ENCODE measurements at regions not wholly inside any gene's neighbourhood (a gene's known extent, or its start where the extent isn't known, plus 50 kb on each side); places are given as distances from the start of the nearest gene placed in this dataset.
A peak's percentile ranks its signal among the peaks of the same experiment; 100 is the strongest.

DNA sequence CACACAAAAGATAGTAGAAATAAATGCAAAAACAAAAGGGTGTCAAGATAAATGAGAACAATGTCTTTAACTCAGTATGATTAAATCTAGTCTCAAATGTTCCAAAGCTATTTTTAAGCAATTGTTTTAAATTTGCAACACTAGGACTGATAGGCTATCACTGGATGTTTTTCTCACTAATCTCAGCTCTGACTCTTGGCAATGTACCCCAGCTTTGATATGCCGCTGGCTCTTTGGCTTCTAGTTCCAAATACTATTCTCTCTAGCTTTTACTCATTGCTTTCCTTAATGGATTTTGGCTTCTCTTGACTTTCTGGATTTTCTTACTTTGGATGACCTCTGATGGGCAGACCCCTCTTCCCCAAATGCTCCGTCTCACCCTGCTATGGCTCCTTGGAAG, 116.0 kb upstream of the SLC35B3 start:
- H3K27ac ChIP-seq (ENCODE audit: low read depth, low read length, poor library complexity, severe bottlenecking) = peak overlapping the region; percentile 1
- TF ChIP-seq EZH2 (IDR thresholded peaks at IDR 0.05; ENCODE audit: borderline replicate concordance, low read depth, low read length, poor library complexity, severe bottlenecking) = no peak
- TF ChIP-seq, protein P1, sequence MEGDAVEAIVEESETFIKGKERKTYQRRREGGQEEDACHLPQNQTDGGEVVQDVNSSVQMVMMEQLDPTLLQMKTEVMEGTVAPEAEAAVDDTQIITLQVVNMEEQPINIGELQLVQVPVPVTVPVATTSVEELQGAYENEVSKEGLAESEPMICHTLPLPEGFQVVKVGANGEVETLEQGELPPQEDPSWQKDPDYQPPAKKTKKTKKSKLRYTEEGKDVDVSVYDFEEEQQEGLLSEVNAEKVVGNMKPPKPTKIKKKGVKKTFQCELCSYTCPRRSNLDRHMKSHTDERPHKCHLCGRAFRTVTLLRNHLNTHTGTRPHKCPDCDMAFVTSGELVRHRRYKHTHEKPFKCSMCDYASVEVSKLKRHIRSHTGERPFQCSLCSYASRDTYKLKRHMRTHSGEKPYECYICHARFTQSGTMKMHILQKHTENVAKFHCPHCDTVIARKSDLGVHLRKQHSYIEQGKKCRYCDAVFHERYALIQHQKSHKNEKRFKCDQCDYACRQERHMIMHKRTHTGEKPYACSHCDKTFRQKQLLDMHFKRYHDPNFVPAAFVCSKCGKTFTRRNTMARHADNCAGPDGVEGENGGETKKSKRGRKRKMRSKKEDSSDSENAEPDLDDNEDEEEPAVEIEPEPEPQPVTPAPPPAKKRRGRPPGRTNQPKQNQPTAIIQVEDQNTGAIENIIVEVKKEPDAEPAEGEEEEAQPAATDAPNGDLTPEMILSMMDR (conservative IDR thresholded peaks at IDR 0.05; ENCODE audit: low read depth, low read length) = no peak
- no peaks in the 10 kb centered on the region for H3K9me3 ChIP-seq (ENCODE audit: low read depth, low read length, poor library complexity, severe bottlenecking)
- H3K4me1 ChIP-seq (ENCODE audit: insufficient read depth, low read length, poor library complexity, severe bottlenecking) = peaks cover 54% of the 10 kb centered on the region
- H3K36me3 ChIP-seq (ENCODE audit: insufficient read depth, low read length, poor library complexity, severe bottlenecking) = no peaks in the 10 kb centered on the region
- no peaks in the 10 kb centered on the region for H3K27me3 ChIP-seq (replicated peaks; ENCODE audit: insufficient read depth, low read depth, low read length, poor library complexity)
- ChIA-PET CTCF (no interaction called here), POLR2A (ENCODE audit: low non-redundant PET) (interaction anchor here (0.5 kb wide), 1 partner anchor 38 kb away, joined by 9 read pairs; no protein-coding TSS in a partner anchor)
- DNase-seq (ENCODE audit: low spot score) = no peak
- intact Hi-C loops (cut with micrococcal nuclease; ENCODE audit: unreplicated experiment) = loop anchor here (10.0 kb wide), 1 partner anchor 83 kb away; no protein-coding TSS in a partner anchor
- no peak overlapping the region for H3K4me3 ChIP-seq (ENCODE audit: low read depth, low read length, poor library complexity, severe bottlenecking)
- BruUV-seq (replicated peaks) = no TSS peak

DNA sequence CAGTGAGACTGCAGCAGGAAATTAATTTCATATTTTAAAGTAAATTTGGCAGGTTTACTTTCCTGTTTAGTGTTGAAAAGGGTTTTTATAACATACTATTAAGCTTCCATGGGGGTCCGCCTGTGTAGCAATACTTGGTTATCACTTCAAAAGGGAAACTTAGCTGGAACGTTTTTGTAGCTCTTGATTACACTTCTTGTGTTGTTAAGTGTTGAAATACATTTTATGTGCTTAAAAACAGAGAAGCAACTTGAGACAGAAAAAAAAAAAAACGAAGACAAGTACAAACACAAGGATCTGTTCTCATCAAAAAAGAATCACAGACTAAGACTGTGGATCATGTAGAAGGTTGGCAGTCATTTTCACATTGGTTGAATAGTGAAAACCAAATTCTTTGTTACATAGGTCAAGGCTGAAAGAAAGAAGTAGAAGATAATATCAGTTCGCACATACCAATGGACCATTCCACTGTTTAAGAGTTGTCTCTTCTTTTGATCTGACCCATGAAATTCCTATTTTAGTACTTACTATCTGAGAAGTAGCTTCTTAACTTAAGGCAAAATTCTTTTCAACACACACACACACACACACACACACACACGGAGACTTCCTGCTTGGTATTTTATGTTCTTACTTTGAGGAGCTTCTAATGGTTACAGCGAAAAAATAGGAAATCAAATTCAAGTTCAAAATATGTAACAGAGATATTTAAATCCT, 113.9 kb upstream of the SLC35B3 start:
- peaks cover 54% of the 10 kb centered on the region for H3K4me1 ChIP-seq (ENCODE audit: insufficient read depth, low read length, poor library complexity, severe bottlenecking)
- ChIA-PET POLR2A (ENCODE audit: low non-redundant PET) (interaction anchor here (0.6 to 0.7 kb wide), 3 partner anchors 157 to 1917 kb away, joined by 6 to 12 read pairs (median 8); no protein-coding TSS in a partner anchor), CTCF (interaction anchor here (0.6 kb wide), 1 partner anchor 1886 kb away, joined by 3 read pairs; no protein-coding TSS in a partner anchor)
- no peaks in the 10 kb centered on the region for H3K36me3 ChIP-seq (ENCODE audit: insufficient read depth, low read length, poor library complexity, severe bottlenecking)
- peak; percentile 57 for DNase-seq (ENCODE audit: low spot score)
- H3K27me3 ChIP-seq (replicated peaks; ENCODE audit: insufficient read depth, low read depth, low read length, poor library complexity) = no peaks in the 10 kb centered on the region
- BruUV-seq (replicated peaks) = no TSS peak
- no peak overlapping the region for H3K4me3 ChIP-seq (ENCODE audit: low read depth, low read length, poor library complexity, severe bottlenecking)
- no peaks in the 10 kb centered on the region for H3K9me3 ChIP-seq (ENCODE audit: low read depth, low read length, poor library complexity, severe bottlenecking)
- no peak for TF ChIP-seq EZH2 (IDR thresholded peaks at IDR 0.05; ENCODE audit: borderline replicate concordance, low read depth, low read length, poor library complexity, severe bottlenecking)
- intact Hi-C loops (cut with micrococcal nuclease; ENCODE audit: unreplicated experiment) = no loop called here
- H3K27ac ChIP-seq (ENCODE audit: low read depth, low read length, poor library complexity, severe bottlenecking) = peak overlapping the region; percentile 36

DNA sequence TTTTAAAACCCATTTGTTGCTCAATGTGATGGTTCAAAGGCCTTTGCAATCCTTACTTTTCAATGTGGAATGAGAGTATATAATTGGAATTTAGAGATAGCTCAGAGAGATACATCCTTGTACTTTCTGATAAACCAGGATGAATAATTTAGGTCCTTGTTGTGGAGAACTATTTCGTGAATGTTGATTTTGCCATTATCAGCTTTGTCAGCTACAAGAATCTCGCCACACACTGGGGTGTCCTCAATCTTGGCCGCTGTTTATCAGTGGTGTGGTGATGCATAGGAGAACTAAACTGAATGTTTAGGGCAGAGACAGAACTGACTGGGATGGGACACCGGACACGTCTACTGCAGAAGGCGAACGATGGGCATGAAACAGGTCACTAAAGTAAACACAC, 111.2 kb upstream of the SLC35B3 start:
- no peak overlapping the region for H3K4me3 ChIP-seq (ENCODE audit: low read depth, low read length, poor library complexity, severe bottlenecking)
- no peak overlapping the region for H3K27ac ChIP-seq (ENCODE audit: low read depth, low read length, poor library complexity, severe bottlenecking)
- intact Hi-C loops (cut with micrococcal nuclease; ENCODE audit: unreplicated experiment) = no loop called here
- no peaks in the 10 kb centered on the region for H3K27me3 ChIP-seq (replicated peaks; ENCODE audit: insufficient read depth, low read depth, low read length, poor library complexity)
- BruUV-seq (replicated peaks) = no TSS peak
- no peaks in the 10 kb centered on the region for H3K9me3 ChIP-seq (ENCODE audit: low read depth, low read length, poor library complexity, severe bottlenecking)
- no peak for DNase-seq (ENCODE audit: low spot score)
- POLR2A ChIA-PET (ENCODE audit: low non-redundant PET) = no interaction called here
- CTCF ChIA-PET = no interaction called here
- no peaks in the 10 kb centered on the region for H3K36me3 ChIP-seq (ENCODE audit: insufficient read depth, low read length, poor library complexity, severe bottlenecking)
- TF ChIP-seq, protein P1 (conservative IDR thresholded peaks at IDR 0.05; ENCODE audit: low read depth, low read length) = no peak
- no peak for TF ChIP-seq EZH2 (IDR thresholded peaks at IDR 0.05; ENCODE audit: borderline replicate concordance, low read depth, low read length, poor library complexity, severe bottlenecking)
- peaks cover 40% of the 10 kb centered on the region for H3K4me1 ChIP-seq (ENCODE audit: insufficient read depth, low read length, poor library complexity, severe bottlenecking)

Data from A673 (cell line).